ENCODE measurements at regions not wholly inside any gene's neighbourhood (a gene's known extent, or its start where the extent isn't known, plus 50 kb on each side); places are given as distances from the start of the nearest gene placed in this dataset.

DNA sequence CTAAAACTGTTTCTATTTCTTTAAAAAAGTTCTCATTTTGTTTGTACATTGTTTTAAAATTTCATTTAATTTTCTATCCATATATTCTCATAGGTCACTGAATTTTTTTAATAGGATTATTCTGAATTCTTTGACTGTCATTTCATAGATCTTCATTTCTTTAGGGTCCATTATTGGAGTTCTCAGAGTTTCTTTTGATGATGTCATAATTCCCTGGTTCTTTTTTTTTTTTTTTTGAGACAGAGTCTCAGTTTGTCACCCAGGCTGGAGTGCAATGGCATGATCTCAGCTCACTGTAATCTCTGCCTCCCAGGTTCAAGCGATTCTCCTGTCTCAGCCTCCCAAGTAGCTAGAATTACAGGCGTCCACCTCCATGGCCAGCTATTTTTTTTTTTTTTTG lies 89.9 kb downstream of the DMRT2 start:
- Histone ChIP-seq H3K27me3 (ENCODE audit: insufficient read depth, low read length) (no peaks in the 10 kb centered on the region), H3K79me2 (ENCODE audit: insufficient read depth, low read length) (no peaks in the 10 kb centered on the region), H3K4me1 (ENCODE audit: insufficient read depth, low read length, severe bottlenecking) (no peaks in the 10 kb centered on the region), H3K9me2 (ENCODE audit: low read depth, low read length) (no peaks in the 10 kb centered on the region), H3K4me2 (ENCODE audit: low read length) (no peak overlapping the region), H3K4me3 (ENCODE audit: low read depth, low read length, poor library complexity, severe bottlenecking) (no peak overlapping the region), H3K27ac (ENCODE audit: low read depth, low read length, poor library complexity, severe bottlenecking) (no peak overlapping the region), H4K20me1 (ENCODE audit: insufficient read depth, low read length) (no peaks in the 10 kb centered on the region), H3F3A (ENCODE audit: insufficient read depth, low read length) (no peaks in the 10 kb centered on the region), H3K9ac (ENCODE audit: low read length) (no peak overlapping the region), H2AFZ (ENCODE audit: low read length) (no peak overlapping the region), H3K36me3 (ENCODE audit: insufficient read depth, low read length) (no peaks in the 10 kb centered on the region), H3K9me3 (ENCODE audit: low read length) (no peaks in the 10 kb centered on the region)
- TF ChIP-seq, protein P1, sequence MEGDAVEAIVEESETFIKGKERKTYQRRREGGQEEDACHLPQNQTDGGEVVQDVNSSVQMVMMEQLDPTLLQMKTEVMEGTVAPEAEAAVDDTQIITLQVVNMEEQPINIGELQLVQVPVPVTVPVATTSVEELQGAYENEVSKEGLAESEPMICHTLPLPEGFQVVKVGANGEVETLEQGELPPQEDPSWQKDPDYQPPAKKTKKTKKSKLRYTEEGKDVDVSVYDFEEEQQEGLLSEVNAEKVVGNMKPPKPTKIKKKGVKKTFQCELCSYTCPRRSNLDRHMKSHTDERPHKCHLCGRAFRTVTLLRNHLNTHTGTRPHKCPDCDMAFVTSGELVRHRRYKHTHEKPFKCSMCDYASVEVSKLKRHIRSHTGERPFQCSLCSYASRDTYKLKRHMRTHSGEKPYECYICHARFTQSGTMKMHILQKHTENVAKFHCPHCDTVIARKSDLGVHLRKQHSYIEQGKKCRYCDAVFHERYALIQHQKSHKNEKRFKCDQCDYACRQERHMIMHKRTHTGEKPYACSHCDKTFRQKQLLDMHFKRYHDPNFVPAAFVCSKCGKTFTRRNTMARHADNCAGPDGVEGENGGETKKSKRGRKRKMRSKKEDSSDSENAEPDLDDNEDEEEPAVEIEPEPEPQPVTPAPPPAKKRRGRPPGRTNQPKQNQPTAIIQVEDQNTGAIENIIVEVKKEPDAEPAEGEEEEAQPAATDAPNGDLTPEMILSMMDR (IDR thresholded peaks at IDR 0.05; ENCODE audit: low read length) = no peak
- no peak for TF ChIP-seq EZH2 (IDR thresholded peaks at IDR 0.05; ENCODE audit: borderline replicate concordance, low read length)

DNA sequence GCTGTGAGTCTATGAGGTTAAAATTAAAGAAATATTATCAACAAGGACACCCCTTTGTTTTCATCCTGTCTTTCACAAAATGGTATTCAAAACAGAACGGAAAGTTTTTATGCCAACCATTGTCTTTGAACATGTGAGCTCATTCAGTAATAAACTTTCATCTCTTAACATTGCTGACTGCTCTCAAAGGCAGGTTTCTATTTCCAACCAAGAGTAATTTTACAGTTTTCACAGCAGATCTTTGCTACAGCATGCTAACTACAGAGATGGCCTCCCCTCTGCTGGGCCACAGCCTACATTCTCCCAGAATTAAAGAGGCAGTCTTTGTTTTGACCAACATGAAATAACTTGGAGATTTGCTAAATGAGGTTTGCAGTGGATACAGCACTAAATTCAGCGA lies 101.5 kb downstream of the DMRT2 start:
- no peak for TF ChIP-seq EZH2 (IDR thresholded peaks at IDR 0.05; ENCODE audit: borderline replicate concordance, low read length)
- TF ChIP-seq, protein P1 (IDR thresholded peaks at IDR 0.05; ENCODE audit: low read length) = no peak
- Histone ChIP-seq H2AFZ (ENCODE audit: low read length) (no peak overlapping the region), H3K36me3 (ENCODE audit: insufficient read depth, low read length) (no peaks in the 10 kb centered on the region)

DNA sequence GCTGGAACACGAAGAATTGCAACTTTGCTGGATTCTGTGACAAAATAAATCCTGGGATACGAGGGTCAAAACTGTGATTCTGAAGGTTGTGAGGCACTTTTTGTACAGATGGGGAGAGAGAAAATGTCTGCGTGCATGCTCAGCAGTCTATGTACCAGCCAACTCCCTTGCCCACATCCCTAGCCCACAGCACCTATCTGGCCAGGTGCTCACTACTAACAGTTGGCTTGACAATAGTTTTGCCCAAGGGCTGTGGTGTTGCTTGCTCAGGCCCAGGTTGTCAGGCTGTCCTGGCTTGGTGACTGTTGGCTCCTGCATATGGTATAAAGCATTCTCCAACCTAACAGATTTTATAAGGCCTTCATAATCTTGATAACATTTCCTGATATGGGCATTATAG lies 102.0 kb downstream of the DMRT2 start:
- no peak overlapping the region for H3K4me3 ChIP-seq (ENCODE audit: low read depth, low read length, poor library complexity, severe bottlenecking)
- H3K9me3 ChIP-seq (ENCODE audit: low read length) = no peaks in the 10 kb centered on the region
- H4K20me1 ChIP-seq (ENCODE audit: insufficient read depth, low read length) = no peaks in the 10 kb centered on the region
- no peaks in the 10 kb centered on the region for H3K27me3 ChIP-seq (ENCODE audit: insufficient read depth, low read length)
- H3F3A ChIP-seq (ENCODE audit: insufficient read depth, low read length) = no peaks in the 10 kb centered on the region
- no peak overlapping the region for H3K4me2 ChIP-seq (ENCODE audit: low read length)
- H3K27ac ChIP-seq (ENCODE audit: low read depth, low read length, poor library complexity, severe bottlenecking) = no peak overlapping the region
- H2AFZ ChIP-seq (ENCODE audit: low read length) = no peak overlapping the region
- H3K4me1 ChIP-seq (ENCODE audit: insufficient read depth, low read length, severe bottlenecking) = no peaks in the 10 kb centered on the region
- no peaks in the 10 kb centered on the region for H3K79me2 ChIP-seq (ENCODE audit: insufficient read depth, low read length)
- no peaks in the 10 kb centered on the region for H3K36me3 ChIP-seq (ENCODE audit: insufficient read depth, low read length)
- TF ChIP-seq, protein P1 (IDR thresholded peaks at IDR 0.05; ENCODE audit: low read length) = no peak
- TF ChIP-seq EZH2 (IDR thresholded peaks at IDR 0.05; ENCODE audit: borderline replicate concordance, low read length) = no peak
- no peak overlapping the region for H3K9ac ChIP-seq (ENCODE audit: low read length)
- no peaks in the 10 kb centered on the region for H3K9me2 ChIP-seq (ENCODE audit: low read depth, low read length)

More for the DNA sequence above, 101.5 kb downstream of the DMRT2 start:
- Histone ChIP-seq H4K20me1 (ENCODE audit: insufficient read depth, low read length) (no peaks in the 10 kb centered on the region), H3K4me2 (ENCODE audit: low read length) (no peak overlapping the region), H3K9me2 (ENCODE audit: low read depth, low read length) (no peaks in the 10 kb centered on the region), H3K27me3 (ENCODE audit: insufficient read depth, low read length) (no peaks in the 10 kb centered on the region), H3K9me3 (ENCODE audit: low read length) (no peaks in the 10 kb centered on the region), H3K79me2 (ENCODE audit: insufficient read depth, low read length) (no peaks in the 10 kb centered on the region), H3K4me1 (ENCODE audit: insufficient read depth, low read length, severe bottlenecking) (no peaks in the 10 kb centered on the region), H3K4me3 (ENCODE audit: low read depth, low read length, poor library complexity, severe bottlenecking) (no peak overlapping the region), H3K9ac (ENCODE audit: low read length) (no peak overlapping the region), H3K27ac (ENCODE audit: low read depth, low read length, poor library complexity, severe bottlenecking) (no peak overlapping the region), H3F3A (ENCODE audit: insufficient read depth, low read length) (no peaks in the 10 kb centered on the region)

Measured in OCI-LY1 (cell line).